Neural cell (in vitro differentiated cells): ENCODE measurements at regions not wholly inside any gene's neighbourhood (a gene's known extent, or its start where the extent isn't known, plus 50 kb on each side); places are given as distances from the start of the nearest gene placed in this dataset.

ENCODE experiments used
- H2AFZ ChIP-seq: fragments of 200-600, 300-800 bp; sonication (generic), shearing (Covaris generic); 2 replicates; pipeline ENCODE4 v1.6.0; 2014; ENCODE audit warnings: low read depth, mild to moderate bottlenecking, antibody characterized with exemption, low read length, moderate library complexity
- H3F3A ChIP-seq: fragments of 200-600 bp; shearing (Covaris generic); 2 replicates; pipeline ENCODE4 v1.6.1; 2016; ENCODE audit warnings: mild to moderate bottlenecking, moderate library complexity, mixed read lengths, antibody characterized with exemption, low read length; ENCODE audit not compliant: insufficient read depth, poor library complexity, severe bottlenecking
- H3K27ac ChIP-seq: fragments of 200-600, 300-800 bp; sonication (generic), shearing (Covaris generic); 2 replicates; pipeline ENCODE4 v1.5.1; 2014; ENCODE audit warnings: mild to moderate bottlenecking, low read length, moderate library complexity
- H3K27me3 ChIP-seq: fragments of 300-800, 200-600 bp; sonication (generic), shearing (Covaris generic); 2 replicates; pipeline ENCODE4 v1.6.0; 2014; ENCODE audit warnings: mild to moderate bottlenecking, low read depth, low read length, moderate library complexity; ENCODE audit not compliant: insufficient read depth
- H3K36me3 ChIP-seq: fragments of 300-800, 200-600 bp; sonication (generic), shearing (Covaris generic); 2 replicates; pipeline ENCODE4 v1.5.1; 2014; ENCODE audit warnings: mild to moderate bottlenecking, antibody characterized with exemption, low read length, moderate library complexity; ENCODE audit not compliant: insufficient read depth
- H3K4me2 ChIP-seq: fragments of 300-800, 200-600 bp; sonication (generic), shearing (Covaris generic); 2 replicates; pipeline ENCODE4 v1.6.0; 2014; ENCODE audit warnings: mild to moderate bottlenecking, low read length
- H3K4me3 ChIP-seq: fragments of 300-800, 200-600 bp; sonication (generic), shearing (Covaris generic); 2 replicates; pipeline ENCODE4 v1.5.1; 2014; ENCODE audit warnings: mild to moderate bottlenecking, low read length, moderate library complexity
- H3K79me2 ChIP-seq: fragments of 200-600 bp; shearing (Covaris generic); replicated peaks from 2 replicates; pipeline ENCODE4 v1.6.0; 2014; ENCODE audit warnings: mild to moderate bottlenecking, low read length, moderate library complexity; ENCODE audit not compliant: insufficient read depth
- H3K9ac ChIP-seq: fragments of 300-800, 200-600 bp; sonication (generic), shearing (Covaris generic); 2 replicates; pipeline ENCODE4 v1.6.1; 2016; ENCODE audit warnings: mild to moderate bottlenecking, low read length, mixed read lengths
- H3K9me2 ChIP-seq: fragments of 200-600 bp; shearing (Covaris generic); 2 replicates; pipeline ENCODE4 v1.6.1; 2016; ENCODE audit warnings: mild to moderate bottlenecking, low read length, mixed read lengths; ENCODE audit not compliant: insufficient read depth
- H3K9me3 ChIP-seq: fragments of 200-600, 300-800 bp; sonication (generic), shearing (Covaris generic); 2 replicates; pipeline ENCODE4 v1.6.1; 2016; ENCODE audit warnings: mild to moderate bottlenecking, mixed run types, low read length, moderate library complexity, mixed read lengths
- H4K20me1 ChIP-seq: fragments of 200-600 bp; shearing (Covaris generic); 2 replicates; pipeline ENCODE4 v1.6.1; 2016; ENCODE audit warnings: mild to moderate bottlenecking, mixed run types; ENCODE audit not compliant: insufficient read depth
- CTCF ChIP-seq: fragments of 450-650 bp; IDR thresholded peaks from 2 replicates; pipeline ENCODE4 v1.5.1; 2014; ENCODE audit warnings: antibody characterized with exemption, mild to moderate bottlenecking, moderate library complexity; ENCODE audit not compliant: poor library complexity, severe bottlenecking
- EP300 ChIP-seq: fragments of 450-650 bp; conservative IDR thresholded peaks from 2 replicates; pipeline ENCODE4 v1.6.1; 2014; ENCODE audit warnings: antibody characterized with exemption, mild to moderate bottlenecking, moderate library complexity; ENCODE audit not compliant: poor library complexity, severe bottlenecking
- EZH2 ChIP-seq: fragments of 200-600, 300-800 bp; shearing (Covaris generic), sonication (generic); IDR thresholded peaks from 2 replicates; pipeline ENCODE4 v1.6.1; 2014; ENCODE audit warnings: antibody characterized with exemption, low read length, borderline replicate concordance, mild to moderate bottlenecking; ENCODE audit not compliant: insufficient read depth, poor library complexity, severe bottlenecking
- MXI1 ChIP-seq: fragments of 450-650 bp; conservative IDR thresholded peaks from 2 replicates; pipeline ENCODE4 v1.6.1; 2014; ENCODE audit warnings: antibody characterized with exemption, mild to moderate bottlenecking; ENCODE audit not compliant: poor library complexity, severe bottlenecking
- POLR2AphosphoS5 ChIP-seq: IDR thresholded peaks from 2 replicates; pipeline ENCODE4 v1.6.1; 2012
- RAD21 ChIP-seq: fragments of 450-650 bp; conservative IDR thresholded peaks from 2 replicates; pipeline ENCODE4 v1.6.1; 2014; ENCODE audit warnings: antibody characterized with exemption, mild to moderate bottlenecking, moderate library complexity
- SMC3 ChIP-seq: fragments of 450-650 bp; conservative IDR thresholded peaks from 2 replicates; pipeline ENCODE4 v1.6.1; 2014; ENCODE audit warnings: antibody characterized with exemption, mild to moderate bottlenecking, moderate library complexity; ENCODE audit not compliant: poor library complexity
- TAF1 ChIP-seq: IDR thresholded peaks from 2 replicates; pipeline ENCODE4 v1.6.1; 2012; ENCODE audit warnings: low read depth
- TF ChIP-seq, protein P1 (sequence below): IDR thresholded peaks from 2 replicates; pipeline ENCODE4 v1.6.1; 2012; ENCODE audit warnings: borderline replicate concordance

GRCh38 chr1:36703526-36704208 is 221.0 kb upstream of the CSF3R start:
- TF ChIP-seq, protein P1, sequence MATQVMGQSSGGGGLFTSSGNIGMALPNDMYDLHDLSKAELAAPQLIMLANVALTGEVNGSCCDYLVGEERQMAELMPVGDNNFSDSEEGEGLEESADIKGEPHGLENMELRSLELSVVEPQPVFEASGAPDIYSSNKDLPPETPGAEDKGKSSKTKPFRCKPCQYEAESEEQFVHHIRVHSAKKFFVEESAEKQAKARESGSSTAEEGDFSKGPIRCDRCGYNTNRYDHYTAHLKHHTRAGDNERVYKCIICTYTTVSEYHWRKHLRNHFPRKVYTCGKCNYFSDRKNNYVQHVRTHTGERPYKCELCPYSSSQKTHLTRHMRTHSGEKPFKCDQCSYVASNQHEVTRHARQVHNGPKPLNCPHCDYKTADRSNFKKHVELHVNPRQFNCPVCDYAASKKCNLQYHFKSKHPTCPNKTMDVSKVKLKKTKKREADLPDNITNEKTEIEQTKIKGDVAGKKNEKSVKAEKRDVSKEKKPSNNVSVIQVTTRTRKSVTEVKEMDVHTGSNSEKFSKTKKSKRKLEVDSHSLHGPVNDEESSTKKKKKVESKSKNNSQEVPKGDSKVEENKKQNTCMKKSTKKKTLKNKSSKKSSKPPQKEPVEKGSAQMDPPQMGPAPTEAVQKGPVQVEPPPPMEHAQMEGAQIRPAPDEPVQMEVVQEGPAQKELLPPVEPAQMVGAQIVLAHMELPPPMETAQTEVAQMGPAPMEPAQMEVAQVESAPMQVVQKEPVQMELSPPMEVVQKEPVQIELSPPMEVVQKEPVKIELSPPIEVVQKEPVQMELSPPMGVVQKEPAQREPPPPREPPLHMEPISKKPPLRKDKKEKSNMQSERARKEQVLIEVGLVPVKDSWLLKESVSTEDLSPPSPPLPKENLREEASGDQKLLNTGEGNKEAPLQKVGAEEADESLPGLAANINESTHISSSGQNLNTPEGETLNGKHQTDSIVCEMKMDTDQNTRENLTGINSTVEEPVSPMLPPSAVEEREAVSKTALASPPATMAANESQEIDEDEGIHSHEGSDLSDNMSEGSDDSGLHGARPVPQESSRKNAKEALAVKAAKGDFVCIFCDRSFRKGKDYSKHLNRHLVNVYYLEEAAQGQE = no peak
- TF ChIP-seq RAD21 = peak; percentile 90
- no peak for TF ChIP-seq EP300
- TF ChIP-seq SMC3 = peak; percentile 88
- no peak for TF ChIP-seq EZH2
- TF ChIP-seq MXI1 = no peak
- TF ChIP-seq TAF1 = no peak
- TF ChIP-seq CTCF = peak; percentile 93
- no peak for TF ChIP-seq POLR2AphosphoS5
- no peaks in the 10 kb centered on the region for H3K9me3 ChIP-seq
- no peak overlapping the region for H2AFZ ChIP-seq
- H3F3A ChIP-seq = no peaks in the 10 kb centered on the region
- H3K79me2 ChIP-seq = no peaks in the 10 kb centered on the region
- H4K20me1 ChIP-seq = no peaks in the 10 kb centered on the region
- no peaks in the 10 kb centered on the region for H3K9me2 ChIP-seq
- H3K27me3 ChIP-seq = no peaks in the 10 kb centered on the region
- H3K27ac ChIP-seq = no peak overlapping the region
- H3K36me3 ChIP-seq = no peaks in the 10 kb centered on the region
- H3K4me3 ChIP-seq = no peak overlapping the region
- H3K4me2 ChIP-seq = no peak overlapping the region
- no peak overlapping the region for H3K9ac ChIP-seq

DNA sequence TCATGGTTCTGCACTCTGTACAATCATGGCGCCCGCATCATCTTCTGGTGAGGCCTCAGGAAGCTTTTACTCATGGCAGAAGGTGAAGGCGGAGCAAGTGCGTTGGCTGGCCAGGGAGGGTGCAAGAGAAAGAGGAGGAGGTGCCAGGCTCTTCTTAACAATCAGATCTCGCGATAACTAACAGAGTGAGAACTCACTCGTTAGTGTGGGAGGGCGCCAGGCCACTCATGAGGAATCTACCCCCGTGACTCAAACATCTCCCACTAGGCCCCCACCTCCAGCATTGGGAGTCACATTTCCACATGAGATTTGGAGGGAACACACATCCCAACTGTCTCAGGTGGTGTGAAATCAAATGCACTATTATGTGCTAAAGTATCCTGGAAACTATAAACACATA is 220.2 kb upstream of the CSF3R start:
- H3K9me2 ChIP-seq = no peaks in the 10 kb centered on the region
- no peak overlapping the region for H3K27ac ChIP-seq
- H4K20me1 ChIP-seq = no peaks in the 10 kb centered on the region
- H3K79me2 ChIP-seq = no peaks in the 10 kb centered on the region
- H3K9me3 ChIP-seq = no peaks in the 10 kb centered on the region
- H3F3A ChIP-seq = no peaks in the 10 kb centered on the region
- H3K9ac ChIP-seq = no peak overlapping the region
- no peak overlapping the region for H3K4me2 ChIP-seq
- TF ChIP-seq, protein P1 = no peak
- no peak for TF ChIP-seq CTCF
- TF ChIP-seq EP300 = no peak
- no peak for TF ChIP-seq POLR2AphosphoS5
- TF ChIP-seq MXI1 = no peak
- no peak for TF ChIP-seq SMC3
- no peak for TF ChIP-seq RAD21
- H3K36me3 ChIP-seq = no peaks in the 10 kb centered on the region
- no peaks in the 10 kb centered on the region for H3K27me3 ChIP-seq
- no peak overlapping the region for H3K4me3 ChIP-seq
- no peak overlapping the region for H2AFZ ChIP-seq
